ENCODE measurements at regions not wholly inside any gene's neighbourhood (a gene's known extent, or its start where the extent isn't known, plus 50 kb on each side); places are given as distances from the start of the nearest gene placed in this dataset.

DNA sequence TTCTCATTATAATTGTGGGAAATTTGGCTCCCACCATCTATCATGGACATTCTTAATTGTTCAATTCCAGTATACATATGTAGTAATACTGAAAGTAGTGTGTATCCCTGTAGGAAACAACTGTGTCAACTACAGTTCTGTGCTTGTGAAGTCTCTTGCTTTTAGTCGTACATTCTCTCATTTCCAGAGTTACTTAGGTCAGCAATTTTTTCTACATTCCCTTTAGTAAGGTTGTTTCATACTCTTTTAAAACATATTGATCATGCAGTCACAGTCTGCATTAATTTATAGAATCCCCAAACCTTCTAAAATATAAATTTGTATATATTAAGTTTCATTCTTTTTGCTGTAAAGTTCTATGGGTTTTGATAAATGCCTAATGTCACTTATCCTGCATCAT lies 289.2 kb upstream of the PCDH10 start:
- no peak overlapping the region for H3K27ac ChIP-seq
- no peaks in the 10 kb centered on the region for H3K36me3 ChIP-seq
- TF ChIP-seq, protein P1, sequence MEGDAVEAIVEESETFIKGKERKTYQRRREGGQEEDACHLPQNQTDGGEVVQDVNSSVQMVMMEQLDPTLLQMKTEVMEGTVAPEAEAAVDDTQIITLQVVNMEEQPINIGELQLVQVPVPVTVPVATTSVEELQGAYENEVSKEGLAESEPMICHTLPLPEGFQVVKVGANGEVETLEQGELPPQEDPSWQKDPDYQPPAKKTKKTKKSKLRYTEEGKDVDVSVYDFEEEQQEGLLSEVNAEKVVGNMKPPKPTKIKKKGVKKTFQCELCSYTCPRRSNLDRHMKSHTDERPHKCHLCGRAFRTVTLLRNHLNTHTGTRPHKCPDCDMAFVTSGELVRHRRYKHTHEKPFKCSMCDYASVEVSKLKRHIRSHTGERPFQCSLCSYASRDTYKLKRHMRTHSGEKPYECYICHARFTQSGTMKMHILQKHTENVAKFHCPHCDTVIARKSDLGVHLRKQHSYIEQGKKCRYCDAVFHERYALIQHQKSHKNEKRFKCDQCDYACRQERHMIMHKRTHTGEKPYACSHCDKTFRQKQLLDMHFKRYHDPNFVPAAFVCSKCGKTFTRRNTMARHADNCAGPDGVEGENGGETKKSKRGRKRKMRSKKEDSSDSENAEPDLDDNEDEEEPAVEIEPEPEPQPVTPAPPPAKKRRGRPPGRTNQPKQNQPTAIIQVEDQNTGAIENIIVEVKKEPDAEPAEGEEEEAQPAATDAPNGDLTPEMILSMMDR (IDR thresholded peaks at IDR 0.05; ENCODE audit: low read depth, low read length), result no peak
- no peak for DNase-seq
- H3K9me3 ChIP-seq (ENCODE audit: severe bottlenecking), result no peaks in the 10 kb centered on the region
- no peak overlapping the region for H3K4me3 ChIP-seq (ENCODE audit: low read depth, low read length)
- no peaks in the 10 kb centered on the region for H3K27me3 ChIP-seq (ENCODE audit: insufficient read depth, low read depth, severe bottlenecking)

DNA sequence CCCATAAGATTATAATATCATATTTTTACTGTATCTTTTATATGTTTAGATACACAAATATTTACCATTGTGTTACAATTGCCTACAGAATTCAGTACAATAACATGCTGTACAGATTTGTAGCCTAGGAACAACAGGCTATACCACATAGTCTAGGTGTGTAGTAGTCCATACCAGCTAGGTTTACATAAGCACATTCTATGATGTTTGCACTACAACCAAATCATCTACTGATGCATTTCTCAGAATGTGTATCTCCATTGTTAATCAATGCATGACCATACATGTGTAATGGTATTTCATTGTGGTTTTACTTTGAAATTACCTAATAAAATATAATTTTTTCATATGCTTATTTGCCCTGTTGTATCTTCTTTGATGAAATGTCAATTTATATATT lies 288.1 kb upstream of the PCDH10 start:
- no peaks in the 10 kb centered on the region for H3K36me3 ChIP-seq
- no peak overlapping the region for H3K4me3 ChIP-seq (ENCODE audit: low read depth, low read length)
- DNase-seq, result no peak
- H3K27ac ChIP-seq, result no peak overlapping the region
- no peaks in the 10 kb centered on the region for H3K9me3 ChIP-seq (ENCODE audit: severe bottlenecking)
- TF ChIP-seq, protein P1 (IDR thresholded peaks at IDR 0.05; ENCODE audit: low read depth, low read length), result no peak
- H3K27me3 ChIP-seq (ENCODE audit: insufficient read depth, low read depth, severe bottlenecking), result no peaks in the 10 kb centered on the region

DNA sequence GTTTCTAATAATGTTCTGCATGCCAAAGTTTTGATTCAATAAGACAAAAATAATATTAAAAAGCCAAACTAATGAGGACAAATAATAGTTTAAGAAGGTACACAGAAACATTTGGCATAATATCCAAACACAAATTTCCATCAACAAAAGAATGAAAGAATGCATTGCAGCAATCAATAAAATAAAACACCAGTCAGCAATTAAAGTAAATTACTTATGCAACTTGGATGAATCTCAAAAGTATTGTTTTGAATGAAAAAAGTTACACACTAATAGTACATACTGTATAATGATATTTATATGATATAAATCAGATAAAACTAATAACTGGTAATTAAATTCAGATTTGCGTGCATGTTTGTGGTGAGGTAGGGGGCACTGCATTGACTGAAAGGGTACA lies 285.5 kb upstream of the PCDH10 start:
- H3K27ac ChIP-seq, result no peak overlapping the region
- TF ChIP-seq, protein P1 (IDR thresholded peaks at IDR 0.05; ENCODE audit: low read depth, low read length), result no peak
- H3K4me3 ChIP-seq (ENCODE audit: low read depth, low read length), result no peak overlapping the region

DNA sequence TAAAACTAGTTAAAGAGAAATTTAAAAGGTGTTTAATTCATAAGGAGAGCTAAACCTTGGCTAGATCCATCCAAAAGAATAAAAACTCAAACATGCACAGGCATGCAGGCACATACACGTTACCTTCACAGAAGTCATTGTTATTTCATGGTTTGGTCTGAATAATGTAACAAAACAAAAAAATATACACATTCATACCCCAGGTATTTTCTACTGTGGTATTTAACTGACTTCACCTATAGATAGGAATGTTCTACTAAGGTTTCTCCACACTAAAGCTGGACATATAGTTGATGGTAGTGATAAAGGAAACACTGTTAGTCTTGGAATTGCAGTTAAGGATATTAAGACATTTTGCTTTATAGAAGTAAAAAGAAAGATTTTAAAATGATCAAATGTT lies 283.6 kb upstream of the PCDH10 start:
- no peaks in the 10 kb centered on the region for H3K36me3 ChIP-seq
- H3K4me3 ChIP-seq (ENCODE audit: low read depth, low read length), result no peak overlapping the region
- DNase-seq, result no peak
- no peaks in the 10 kb centered on the region for H3K9me3 ChIP-seq (ENCODE audit: severe bottlenecking)
- TF ChIP-seq, protein P1 (IDR thresholded peaks at IDR 0.05; ENCODE audit: low read depth, low read length), result no peak
- H3K27ac ChIP-seq, result no peak overlapping the region; the same call in 1 of the 2 replicates
- H3K27me3 ChIP-seq (ENCODE audit: insufficient read depth, low read depth, severe bottlenecking), result no peaks in the 10 kb centered on the region

More for the DNA sequence above, 285.5 kb upstream of the PCDH10 start:
- DNase-seq, result no peak
- H3K36me3 ChIP-seq, result no peaks in the 10 kb centered on the region
- H3K27me3 ChIP-seq (ENCODE audit: insufficient read depth, low read depth, severe bottlenecking), result no peaks in the 10 kb centered on the region
- H3K9me3 ChIP-seq (ENCODE audit: severe bottlenecking), result no peaks in the 10 kb centered on the region

DNA sequence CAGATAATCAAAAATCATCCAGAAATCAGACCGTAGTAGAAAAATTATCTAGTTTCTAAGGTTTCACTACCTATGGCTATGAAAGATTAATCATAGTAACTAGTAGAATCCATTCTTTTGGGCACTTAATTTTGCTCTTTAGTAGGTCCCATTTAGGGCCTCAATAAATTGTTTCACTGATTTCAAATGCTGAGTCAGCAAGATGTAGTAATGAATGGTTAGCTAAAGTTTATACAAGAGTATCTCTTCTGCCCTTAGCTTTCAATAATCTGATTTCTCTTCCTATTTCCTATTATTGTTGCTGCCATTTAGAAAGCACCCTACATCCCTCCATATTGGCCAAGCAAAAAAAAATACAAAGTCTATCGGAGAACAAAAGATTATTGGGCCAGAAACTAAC lies 283.2 kb upstream of the PCDH10 start:
- Histone ChIP-seq H3K4me3 (ENCODE audit: low read depth, low read length) (no peak overlapping the region), H3K9me3 (ENCODE audit: severe bottlenecking) (no peaks in the 10 kb centered on the region), H3K36me3 (no peaks in the 10 kb centered on the region), H3K27me3 (ENCODE audit: insufficient read depth, low read depth, severe bottlenecking) (no peaks in the 10 kb centered on the region), H3K27ac (no peak overlapping the region)
- DNase-seq, result no peak
- TF ChIP-seq, protein P1 (IDR thresholded peaks at IDR 0.05; ENCODE audit: low read depth, low read length), result no peak

DNA sequence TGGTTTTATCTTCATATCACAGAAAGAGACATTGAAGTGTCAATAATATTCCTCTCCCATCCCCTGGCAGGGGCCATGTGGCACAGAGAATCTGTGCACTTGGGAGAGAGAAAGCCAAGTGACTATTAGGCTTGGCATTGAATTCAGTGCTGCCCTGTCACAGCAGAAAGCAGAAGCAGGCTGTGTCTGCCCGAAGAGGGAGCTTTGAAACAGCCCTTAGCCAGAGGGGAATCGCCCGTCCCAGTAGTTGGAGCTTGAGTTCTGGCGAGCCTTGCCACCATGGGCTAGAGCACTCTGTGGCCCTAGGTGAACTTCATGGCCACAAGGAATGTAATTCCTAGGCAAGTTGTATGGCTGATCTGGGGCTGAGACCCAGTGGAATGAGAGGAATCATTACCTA lies 282.5 kb upstream of the PCDH10 start:
- Histone ChIP-seq H3K27ac (no peak overlapping the region), H3K36me3 (no peaks in the 10 kb centered on the region), H3K9me3 (ENCODE audit: severe bottlenecking) (no peaks in the 10 kb centered on the region), H3K27me3 (ENCODE audit: insufficient read depth, low read depth, severe bottlenecking) (no peaks in the 10 kb centered on the region), H3K4me3 (ENCODE audit: low read depth, low read length) (no peak overlapping the region)
- no peak for DNase-seq
- TF ChIP-seq, protein P1 (IDR thresholded peaks at IDR 0.05; ENCODE audit: low read depth, low read length), result no peak

Data from WERI-Rb-1 (cell line).